GM19438 (cell line): ENCODE measurements at regions not wholly inside any gene's neighbourhood (a gene's known extent, or its start where the extent isn't known, plus 50 kb on each side); places are given as distances from the start of the nearest gene placed in this dataset.
A peak's percentile ranks its signal among the peaks of the same experiment; 100 is the strongest.

ENCODE experiments used
- ATAC-seq: cut with Tn5 transposase; IDR thresholded peaks from one replicate; pipeline ENCODE4 v1.9.1; 2021; ENCODE audit warnings: low read depth; ENCODE audit not compliant: unreplicated experiment

DNA sequence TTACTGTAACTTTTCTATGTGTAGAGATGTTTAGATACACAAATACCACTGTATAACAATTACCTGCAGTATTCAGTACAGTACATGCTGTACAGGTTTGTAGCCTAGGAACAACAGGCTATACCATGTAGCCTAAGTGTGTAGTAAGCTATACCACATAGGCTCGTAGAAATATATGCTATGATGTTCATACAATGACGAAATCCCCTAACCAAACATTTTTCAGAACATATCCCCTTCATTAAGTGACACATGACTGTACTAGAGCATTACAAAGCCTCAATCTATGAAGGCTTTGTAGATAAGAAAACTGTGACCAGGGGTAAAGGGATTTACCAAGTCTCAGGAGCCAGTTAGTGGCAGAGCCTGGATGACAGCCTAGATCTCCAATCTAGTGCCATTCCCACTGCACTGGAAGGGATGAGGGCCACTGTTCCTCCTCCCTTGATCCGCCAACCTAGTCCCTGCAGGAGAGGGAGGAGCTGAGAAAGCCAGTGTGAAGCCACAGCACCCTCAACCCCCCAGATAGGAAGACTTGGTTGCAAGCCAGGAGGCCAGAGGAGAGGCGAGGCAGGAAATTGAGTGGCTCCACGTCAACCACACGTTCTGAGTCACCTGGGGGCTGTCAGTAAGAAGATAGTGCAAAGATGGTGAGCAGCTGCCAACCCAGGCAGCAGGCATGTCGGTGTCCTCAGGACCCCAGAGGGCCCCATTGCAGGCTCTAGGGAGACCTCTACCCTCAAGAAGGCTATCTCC lies 227.7 kb downstream of the BCOR start:
- ATAC-seq = no peak

- no peak for ATAC-seq
Measured at GRCh38 chrX:39871648-39872047, 226.1 kb downstream of the BCOR start.

- no peak for ATAC-seq
Measured at GRCh38 chrX:39873117-39873516, 224.6 kb downstream of the BCOR start.

DNA sequence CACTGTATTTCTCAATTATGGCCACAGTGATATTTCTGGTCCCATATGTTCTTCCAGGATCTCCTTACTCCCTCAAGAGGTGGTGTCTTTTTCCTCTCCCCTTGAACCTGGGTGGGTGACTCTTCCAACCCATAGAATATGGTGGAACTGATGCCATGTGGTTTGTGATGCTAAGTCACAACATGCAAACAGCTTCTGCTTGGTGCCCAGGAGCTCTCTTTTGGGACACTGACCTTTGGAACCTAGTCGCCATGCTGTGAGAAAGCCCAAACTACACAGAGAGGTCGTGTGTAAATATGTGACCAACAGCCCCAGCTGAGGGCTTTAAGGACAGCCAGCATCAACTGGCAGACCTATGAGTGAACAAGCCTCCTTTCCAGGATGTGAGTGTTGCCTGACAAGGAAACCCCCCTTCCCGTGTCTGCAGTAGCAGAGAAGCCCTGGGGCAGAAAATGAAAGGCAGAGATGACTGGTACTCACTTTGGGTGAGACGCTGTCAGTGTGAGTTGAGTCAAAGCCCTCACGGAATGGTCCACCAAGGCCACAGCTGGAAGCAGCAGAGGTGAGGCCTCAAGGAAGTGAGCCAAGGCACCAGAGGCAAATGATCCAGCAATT lies 223.4 kb downstream of the BCOR start:
- ATAC-seq = peak; percentile 95

GRCh38 chrX:39875834-39876628 lies 221.7 kb downstream of the BCOR start:
- no peak for ATAC-seq

DNA sequence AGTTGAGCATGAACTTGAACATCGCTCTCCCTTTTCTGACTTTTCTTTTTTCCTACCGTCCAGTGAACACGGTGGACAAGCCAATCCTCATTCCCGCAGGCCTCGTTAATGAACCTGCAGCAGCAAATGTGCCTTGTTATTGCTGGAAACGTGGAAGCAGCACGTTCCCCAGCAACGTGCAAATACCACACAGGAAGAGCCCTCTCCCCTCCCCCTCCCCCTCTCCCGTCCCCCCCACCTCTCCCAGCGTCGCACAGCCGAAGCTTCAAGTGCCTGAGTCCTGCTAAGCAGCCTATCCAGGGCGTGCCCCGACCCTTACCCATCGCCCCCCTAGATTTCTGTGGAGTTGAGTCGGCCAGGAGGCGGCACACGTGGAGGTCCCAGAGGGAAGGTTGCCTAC lies 219.9 kb downstream of the BCOR start:
- no peak for ATAC-seq

DNA sequence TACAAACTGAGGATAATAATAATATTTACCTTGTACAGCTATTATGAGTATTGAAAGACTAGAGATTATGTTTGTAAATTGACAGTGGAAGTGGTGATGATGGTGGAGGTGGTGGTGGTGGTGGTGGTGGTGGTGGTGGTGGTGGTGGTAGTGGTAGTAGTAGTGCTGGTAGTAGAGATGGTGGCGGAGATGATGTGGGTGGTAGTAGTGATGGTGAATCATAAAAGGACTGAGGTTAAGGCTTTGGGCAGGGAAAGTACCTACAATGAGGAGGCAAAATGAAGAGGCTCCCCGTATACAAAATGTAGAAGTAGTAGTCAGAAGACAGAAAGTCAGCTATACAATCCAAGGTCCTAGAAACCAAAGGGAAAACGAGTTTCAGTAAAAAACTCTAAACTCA lies 214.1 kb downstream of the BCOR start:
- ATAC-seq = no peak

DNA sequence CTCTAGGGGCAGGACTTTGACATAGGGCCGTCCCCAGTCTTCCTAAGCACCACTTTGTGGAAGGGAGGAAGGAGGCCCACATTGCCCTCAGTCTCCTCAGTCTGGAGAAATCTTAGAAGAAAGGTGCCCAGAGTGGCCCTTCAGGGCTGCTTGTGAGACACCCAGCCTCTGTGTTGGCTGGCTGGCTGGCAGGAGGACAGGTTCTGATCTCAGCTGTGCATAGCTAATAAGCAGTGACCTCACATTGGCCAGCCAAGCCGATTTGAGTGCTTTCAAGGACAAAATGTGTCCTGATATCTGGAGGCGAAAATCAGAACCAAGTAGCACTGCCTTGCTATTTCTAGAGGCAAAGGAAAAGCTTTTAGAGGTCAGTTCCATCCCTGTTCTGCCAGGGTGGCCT lies 211.5 kb downstream of the BCOR start:
- no peak for ATAC-seq

DNA sequence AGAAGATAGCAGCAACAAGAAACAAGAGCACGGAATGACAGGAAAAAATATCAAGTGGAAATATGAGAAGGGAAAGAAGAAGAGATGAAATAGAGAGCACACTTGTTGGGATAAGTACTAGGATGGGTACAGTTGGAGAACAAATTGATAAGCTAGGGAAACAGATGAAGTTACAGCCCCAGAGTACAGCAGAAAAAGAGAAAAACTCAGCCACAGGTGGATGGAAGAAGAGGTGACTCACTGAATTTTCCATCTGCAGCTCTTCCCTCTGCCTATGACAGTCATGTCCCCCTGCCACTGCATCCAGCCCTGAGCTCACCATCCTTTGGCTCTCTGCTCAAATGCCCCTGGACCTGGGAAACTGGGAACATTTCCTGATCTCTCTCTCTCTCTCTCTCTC lies 209.0 kb downstream of the BCOR start:
- ATAC-seq = no peak

DNA sequence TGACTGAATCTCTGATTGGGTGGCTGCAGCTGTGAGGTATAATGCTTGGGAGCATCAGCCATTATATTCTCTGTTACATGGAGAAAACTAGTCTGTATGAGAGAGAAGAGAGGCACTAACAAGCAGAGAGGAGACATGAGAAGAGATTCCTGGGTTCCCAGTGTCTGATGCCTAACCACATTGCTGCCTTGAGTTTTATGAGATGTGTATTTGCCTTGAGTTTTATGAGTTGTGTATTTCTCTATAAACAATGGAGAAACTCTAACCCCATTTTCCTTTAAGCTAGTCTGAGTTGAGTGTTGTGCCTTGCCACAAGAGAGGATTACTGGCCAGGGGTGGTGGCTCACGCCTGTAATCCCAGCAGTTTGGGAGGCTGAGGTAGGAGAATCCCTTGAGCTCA lies 208.1 kb downstream of the BCOR start:
- ATAC-seq = no peak

DNA sequence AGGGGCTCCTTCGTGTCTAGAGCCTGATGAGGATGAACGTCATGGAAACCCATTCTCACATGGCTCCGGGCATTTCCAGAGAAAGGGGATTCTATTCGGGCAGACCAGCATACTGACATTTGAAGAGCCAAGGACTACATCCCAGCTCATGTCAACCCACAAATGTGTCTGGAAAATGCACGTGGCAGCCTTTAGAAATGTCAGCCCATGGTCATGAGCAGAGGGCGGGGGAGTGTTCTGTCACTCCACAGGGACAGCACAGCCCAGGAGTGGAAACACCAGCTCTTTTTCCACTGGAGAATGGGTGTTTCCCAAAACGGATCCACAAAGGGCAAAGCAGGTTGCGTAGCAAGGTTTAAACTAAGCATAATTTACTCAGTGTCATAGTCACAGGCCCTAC lies 207.0 kb downstream of the BCOR start:
- no peak for ATAC-seq

GRCh38 chrX:39891781-39892180 lies 206.0 kb downstream of the BCOR start:
- ATAC-seq = no peak

GRCh38 chrX:39893417-39894338 lies 204.1 kb downstream of the BCOR start:
- no peak for ATAC-seq

DNA sequence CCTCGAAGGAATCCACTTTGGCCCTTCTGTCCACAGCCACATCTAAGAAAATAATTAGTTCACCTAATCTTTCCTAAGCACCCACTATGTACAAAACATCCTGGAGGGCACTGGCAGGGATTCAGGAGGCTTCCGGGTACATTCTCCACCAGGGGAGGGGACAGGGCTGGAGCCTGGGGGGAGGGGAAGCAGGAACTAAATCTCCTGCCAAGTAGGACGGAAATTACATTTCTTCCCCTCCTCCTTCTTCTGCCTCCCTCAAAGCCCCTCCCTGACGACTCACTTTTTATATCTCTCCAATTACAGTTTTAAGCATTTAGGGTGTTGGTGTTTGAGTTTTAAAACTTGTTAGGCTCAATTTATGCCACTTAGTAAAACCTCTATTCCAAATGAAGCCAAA lies 203.1 kb downstream of the BCOR start:
- ATAC-seq = no peak

DNA sequence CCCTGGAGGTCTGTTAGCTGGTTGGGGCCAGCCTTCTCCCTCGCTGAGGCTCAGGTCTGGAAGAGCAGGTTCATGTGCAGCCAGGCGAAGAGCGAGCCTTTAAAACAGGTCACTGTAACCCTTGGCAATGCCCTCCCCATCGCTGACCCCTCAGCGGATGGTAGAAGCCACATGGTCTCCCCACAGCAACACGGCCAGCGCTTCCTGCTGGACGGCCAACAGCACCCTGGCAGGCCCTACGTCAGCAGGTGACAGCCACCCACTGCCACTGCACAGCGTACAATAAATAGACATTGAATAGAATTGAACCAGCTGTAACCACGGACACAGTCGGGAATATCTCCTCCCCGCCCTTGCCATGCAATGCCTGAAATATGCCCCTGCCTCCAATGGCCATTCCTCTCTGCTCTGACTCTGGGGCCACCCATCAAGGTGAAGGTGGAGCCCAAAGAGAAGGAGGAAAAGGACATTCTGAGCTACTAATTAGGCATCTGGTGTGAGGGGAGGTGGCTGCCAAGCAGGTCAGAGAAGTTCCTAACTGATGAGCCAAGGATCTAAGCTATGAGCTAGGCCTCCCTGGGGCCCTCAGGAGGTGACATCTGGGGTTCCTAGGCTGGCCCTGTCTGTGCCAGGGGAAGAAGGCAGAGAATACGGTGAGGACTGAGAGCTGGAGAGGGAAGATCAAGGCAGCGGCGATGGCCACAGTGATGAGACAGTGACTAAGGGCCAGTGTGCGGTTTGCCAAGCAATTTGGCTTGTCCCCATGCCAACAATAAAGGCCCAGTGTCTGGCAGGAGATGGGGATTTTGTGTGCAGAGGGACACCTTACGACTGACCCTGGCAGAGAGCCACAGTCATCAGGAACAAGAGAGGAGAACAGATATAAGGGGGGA lies 202.3 kb downstream of the BCOR start:
- ATAC-seq = no peak

DNA sequence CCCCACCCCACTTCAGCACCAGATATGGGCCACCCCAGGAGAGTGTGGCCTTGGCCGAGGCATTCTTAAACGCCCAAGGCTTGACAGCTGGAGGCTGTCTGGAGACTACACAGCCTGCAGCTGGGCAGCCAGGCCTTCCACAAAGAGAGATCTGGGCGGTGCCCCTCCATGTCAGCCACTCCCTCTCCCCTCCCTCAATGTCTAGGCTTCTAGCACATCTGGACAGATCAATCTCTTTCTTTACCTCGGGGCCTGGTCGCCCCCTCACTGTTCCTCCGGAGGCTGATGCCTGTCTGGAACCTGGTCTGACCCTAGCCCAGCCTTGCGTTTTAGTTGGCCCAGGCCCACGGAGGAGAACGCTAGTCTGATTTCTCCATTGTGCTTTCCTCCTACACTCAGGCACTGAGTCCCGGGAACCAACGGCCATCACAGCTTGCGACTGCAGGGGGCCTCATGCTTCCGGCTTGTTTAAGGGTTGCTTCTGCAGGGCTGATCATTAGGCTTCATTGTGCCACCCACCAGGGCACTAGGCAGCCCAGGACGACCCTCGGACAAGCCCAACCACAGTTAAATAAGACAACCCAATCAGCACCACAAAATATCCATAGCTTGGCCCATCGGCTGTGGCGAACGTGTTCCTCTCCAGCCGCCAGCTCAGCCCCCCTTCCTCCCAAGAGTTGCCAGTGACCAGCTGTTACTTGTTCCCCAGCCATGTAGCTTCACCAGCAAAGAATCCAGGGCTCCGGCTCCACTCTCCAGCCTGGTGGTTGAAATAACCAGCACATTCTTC lies 200.6 kb downstream of the BCOR start:
- ATAC-seq = no peak

DNA sequence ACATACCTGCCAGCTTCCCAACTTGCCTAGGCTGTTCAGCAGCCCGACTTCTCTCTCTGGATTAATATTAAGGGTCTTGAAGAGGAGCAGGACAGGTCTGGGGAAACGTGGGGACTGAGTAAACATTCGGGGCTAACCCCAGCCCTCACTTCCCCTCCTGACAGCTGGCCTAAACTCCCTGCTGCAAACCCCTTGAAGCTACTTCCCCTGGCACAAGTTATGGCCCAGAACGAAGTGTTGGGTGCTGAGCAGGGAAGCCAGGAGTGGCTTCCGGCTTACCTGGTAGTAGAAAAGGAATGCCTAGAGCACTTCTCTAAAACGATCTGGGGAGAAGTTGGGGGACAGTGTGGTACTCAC lies 200.0 kb downstream of the BCOR start:
- ATAC-seq = no peak

- no peak for ATAC-seq
Measured at GRCh38 chrX:39898147-39898546, 199.6 kb downstream of the BCOR start.

- no peak for ATAC-seq
Measured at GRCh38 chrX:39899059-39899458, 198.7 kb downstream of the BCOR start.
